ENCODE measurements at regions not wholly inside any gene's neighbourhood (a gene's known extent, or its start where the extent isn't known, plus 50 kb on each side); places are given as distances from the start of the nearest gene placed in this dataset.

- DNase-seq (ENCODE audit: low read depth in 2 of 2) = no peak
Measured at GRCh38 chr1:88216441-88216840, 467.6 kb upstream of the PKN2 start.

- no peak for DNase-seq (ENCODE audit: low read depth in 2 of 2)
Measured at GRCh38 chr1:88217386-88217785, 466.7 kb upstream of the PKN2 start.

GRCh38 chr1:88219521-88219920 is 464.6 kb upstream of the PKN2 start:
- no peak for DNase-seq (ENCODE audit: low read depth in 2 of 2)

GRCh38 chr1:88221411-88221810 is 462.7 kb upstream of the PKN2 start:
- DNase-seq (ENCODE audit: low read depth in 2 of 2) = no peak

- no peak for DNase-seq (ENCODE audit: low read depth in 2 of 2)
Measured at GRCh38 chr1:88224906-88225305, 459.2 kb upstream of the PKN2 start.

- no peak for DNase-seq (ENCODE audit: low read depth in 2 of 2)
Measured at GRCh38 chr1:88228114-88228513, 456.0 kb upstream of the PKN2 start.

- DNase-seq (ENCODE audit: low read depth in 2 of 2) = no peak
Measured at GRCh38 chr1:88230126-88230525, 453.9 kb upstream of the PKN2 start.

GRCh38 chr1:88237058-88237457 is 447.0 kb upstream of the PKN2 start:
- DNase-seq (ENCODE audit: low read depth in 2 of 2) = no peak

GRCh38 chr1:88239205-88239604 is 444.9 kb upstream of the PKN2 start:
- DNase-seq (ENCODE audit: low read depth in 2 of 2) = no peak

GRCh38 chr1:88247666-88248065 is 436.4 kb upstream of the PKN2 start:
- DNase-seq (ENCODE audit: low read depth in 2 of 2) = no peak

- no peak for DNase-seq (ENCODE audit: low read depth in 2 of 2)
Measured at GRCh38 chr1:88250915-88251314, 433.2 kb upstream of the PKN2 start.

GRCh38 chr1:88252745-88253144 is 431.3 kb upstream of the PKN2 start:
- DNase-seq (ENCODE audit: low read depth in 2 of 2) = no peak

GRCh38 chr1:88265606-88266005 is 418.5 kb upstream of the PKN2 start:
- no peak for DNase-seq (ENCODE audit: low read depth in 2 of 2)

GRCh38 chr1:88266051-88266450 is 418.0 kb upstream of the PKN2 start:
- DNase-seq (ENCODE audit: low read depth in 2 of 2) = no peak

- DNase-seq (ENCODE audit: low read depth in 2 of 2) = no peak
Measured at GRCh38 chr1:88272216-88272615, 411.9 kb upstream of the PKN2 start.

- DNase-seq (ENCODE audit: low read depth in 2 of 2) = no peak
Measured at GRCh38 chr1:88274431-88274830, 409.6 kb upstream of the PKN2 start.

- no peak for DNase-seq (ENCODE audit: low read depth in 2 of 2)
Measured at GRCh38 chr1:88275259-88275862, 408.7 kb upstream of the PKN2 start.

GRCh38 chr1:88276163-88276562 is 407.9 kb upstream of the PKN2 start:
- no peak for DNase-seq (ENCODE audit: low read depth in 2 of 2)

GRCh38 chr1:88284066-88284465 is 400.0 kb upstream of the PKN2 start:
- no peak for DNase-seq (ENCODE audit: low read depth in 2 of 2)

- DNase-seq (ENCODE audit: low read depth in 2 of 2) = no peak
Measured at GRCh38 chr1:88284666-88285366, 399.3 kb upstream of the PKN2 start.

- DNase-seq (ENCODE audit: low read depth in 2 of 2) = no peak
Measured at GRCh38 chr1:88286716-88287115, 397.4 kb upstream of the PKN2 start.

- no peak for DNase-seq (ENCODE audit: low read depth in 2 of 2)
Measured at GRCh38 chr1:88288571-88288970, 395.5 kb upstream of the PKN2 start.

- no peak for DNase-seq (ENCODE audit: low read depth in 2 of 2)
Measured at GRCh38 chr1:88289401-88290102, 394.5 kb upstream of the PKN2 start.

All from stimulated activated CD8-positive, alpha-beta memory T cell treated with anti-CD3 and anti-CD28 coated beads, Interleukin-2, amount 100 ng/mL, for 1 hour (primary cell).